HG03095 (cell line): ENCODE measurements at regions not wholly inside any gene's neighbourhood (a gene's known extent, or its start where the extent isn't known, plus 50 kb on each side); places are given as distances from the start of the nearest gene placed in this dataset.

ENCODE experiments used
- ATAC-seq: cut with Tn5 transposase; IDR thresholded peaks from one replicate; pipeline ENCODE4 v1.9.1; 2021; ENCODE audit warnings: moderate library complexity; ENCODE audit not compliant: unreplicated experiment

- ATAC-seq, result no peak
Observed at GRCh38 chr20:20763650-20764049, 51.2 kb upstream of the RALGAPA2 start.
